ENCODE measurements at regions not wholly inside any gene's neighbourhood (a gene's known extent, or its start where the extent isn't known, plus 50 kb on each side); places are given as distances from the start of the nearest gene placed in this dataset.

- Histone ChIP-seq H3K27me3 (ENCODE audit: insufficient read depth, low read length) (no peaks in the 10 kb centered on the region; the same call in 1 of the 2 replicates), H4K20me1 (ENCODE audit: insufficient read depth, low read length) (no peaks in the 10 kb centered on the region), H3K4me3 (ENCODE audit: low read depth, low read length, poor library complexity, severe bottlenecking) (no peak overlapping the region), H3K36me3 (ENCODE audit: insufficient read depth, low read length) (no peaks in the 10 kb centered on the region), H3K4me1 (ENCODE audit: insufficient read depth, low read length, severe bottlenecking) (no peaks in the 10 kb centered on the region), H3K79me2 (ENCODE audit: insufficient read depth, low read length) (no peaks in the 10 kb centered on the region), H3K4me2 (ENCODE audit: low read length) (no peak overlapping the region), H3F3A (ENCODE audit: insufficient read depth, low read length) (no peaks in the 10 kb centered on the region), H3K9me2 (ENCODE audit: low read depth, low read length) (no peaks in the 10 kb centered on the region), H3K27ac (ENCODE audit: low read depth, low read length, poor library complexity, severe bottlenecking) (no peak overlapping the region), H3K9ac (ENCODE audit: low read length) (no peak overlapping the region), H2AFZ (ENCODE audit: low read length) (no peak overlapping the region), H3K9me3 (ENCODE audit: low read length) (no peaks in the 10 kb centered on the region)
- TF ChIP-seq EZH2 (IDR thresholded peaks at IDR 0.05; ENCODE audit: borderline replicate concordance, low read length) (no peak), CTCF (IDR thresholded peaks at IDR 0.05; ENCODE audit: low read length) (no peak)
Measured at GRCh38 chr19:30315159-30315558, 57.0 kb upstream of the ZNF536 start.

GRCh38 chr19:30316000-30316491, 56.1 kb upstream of the ZNF536 start:
- no peaks in the 10 kb centered on the region for H3K9me3 ChIP-seq (ENCODE audit: low read length)
- no peaks in the 10 kb centered on the region for H4K20me1 ChIP-seq (ENCODE audit: insufficient read depth, low read length)
- H3K36me3 ChIP-seq (ENCODE audit: insufficient read depth, low read length), result no peaks in the 10 kb centered on the region
- no peaks in the 10 kb centered on the region for H3K9me2 ChIP-seq (ENCODE audit: low read depth, low read length)
- H2AFZ ChIP-seq (ENCODE audit: low read length), result no peak overlapping the region
- H3K9ac ChIP-seq (ENCODE audit: low read length), result no peak overlapping the region
- no peaks in the 10 kb centered on the region; the same call in 1 of the 2 replicates for H3K27me3 ChIP-seq (ENCODE audit: insufficient read depth, low read length)
- H3K4me3 ChIP-seq (ENCODE audit: low read depth, low read length, poor library complexity, severe bottlenecking), result no peak overlapping the region
- no peaks in the 10 kb centered on the region for H3K79me2 ChIP-seq (ENCODE audit: insufficient read depth, low read length)
- H3K27ac ChIP-seq (ENCODE audit: low read depth, low read length, poor library complexity, severe bottlenecking), result no peak overlapping the region
- H3K4me2 ChIP-seq (ENCODE audit: low read length), result no peak overlapping the region
- TF ChIP-seq EZH2 (IDR thresholded peaks at IDR 0.05; ENCODE audit: borderline replicate concordance, low read length), result no peak
- no peak for TF ChIP-seq CTCF (IDR thresholded peaks at IDR 0.05; ENCODE audit: low read length)
- no peaks in the 10 kb centered on the region for H3F3A ChIP-seq (ENCODE audit: insufficient read depth, low read length)
- no peaks in the 10 kb centered on the region for H3K4me1 ChIP-seq (ENCODE audit: insufficient read depth, low read length, severe bottlenecking)

- no peak overlapping the region for H2AFZ ChIP-seq (ENCODE audit: low read length)
- H3K4me1 ChIP-seq (ENCODE audit: insufficient read depth, low read length, severe bottlenecking), result no peaks in the 10 kb centered on the region
- no peaks in the 10 kb centered on the region for H4K20me1 ChIP-seq (ENCODE audit: insufficient read depth, low read length)
- no peak overlapping the region for H3K4me2 ChIP-seq (ENCODE audit: low read length)
- H3K9me2 ChIP-seq (ENCODE audit: low read depth, low read length), result no peaks in the 10 kb centered on the region
- no peaks in the 10 kb centered on the region for H3K79me2 ChIP-seq (ENCODE audit: insufficient read depth, low read length)
- no peak overlapping the region for H3K9ac ChIP-seq (ENCODE audit: low read length)
- no peaks in the 10 kb centered on the region; the same call in 1 of the 2 replicates for H3K27me3 ChIP-seq (ENCODE audit: insufficient read depth, low read length)
- H3K9me3 ChIP-seq (ENCODE audit: low read length), result no peaks in the 10 kb centered on the region
- no peak overlapping the region for H3K4me3 ChIP-seq (ENCODE audit: low read depth, low read length, poor library complexity, severe bottlenecking)
- TF ChIP-seq CTCF (IDR thresholded peaks at IDR 0.05; ENCODE audit: low read length), result no peak
- TF ChIP-seq EZH2 (IDR thresholded peaks at IDR 0.05; ENCODE audit: borderline replicate concordance, low read length), result no peak
- no peaks in the 10 kb centered on the region for H3K36me3 ChIP-seq (ENCODE audit: insufficient read depth, low read length)
- no peak overlapping the region for H3K27ac ChIP-seq (ENCODE audit: low read depth, low read length, poor library complexity, severe bottlenecking)
- no peaks in the 10 kb centered on the region for H3F3A ChIP-seq (ENCODE audit: insufficient read depth, low read length)
Measured at GRCh38 chr19:30316560-30317106, 55.6 kb upstream of the ZNF536 start.
